Mucosa of descending colon (tissue), 3 donors: ENCODE measurements at regions not wholly inside any gene's neighbourhood (a gene's known extent, or its start where the extent isn't known, plus 50 kb on each side); places are given as distances from the start of the nearest gene placed in this dataset.

Experiments
- ATAC-seq: fragments of 200-7000 bp; cut with Tn5 transposase; one replicate; pipeline ENCODE4 v1.9.1; 2020; ENCODE audit warnings: mild to moderate bottlenecking, moderate library complexity
- DNase-seq, 3 donors: peaks; one replicate each; pipeline ENCODE4 v3.0.0-alpha.2; 2020
- H3K36me3 ChIP-seq: fragments of 200-600 bp; one replicate; pipeline ENCODE4 v1.8.0; 2021; ENCODE audit warnings: low read depth, mild to moderate bottlenecking
- H3K4me1 ChIP-seq: fragments of 200-600 bp; one replicate; pipeline ENCODE4 v1.8.0; 2021; ENCODE audit warnings: low read depth, mild to moderate bottlenecking
- H3K4me3 ChIP-seq: fragments of 200-600 bp; one replicate; pipeline ENCODE4 v1.8.0; 2021; ENCODE audit warnings: mild to moderate bottlenecking
- H3K9me3 ChIP-seq: fragments of 200-600 bp; one replicate; pipeline ENCODE4 v1.8.0; 2021; ENCODE audit warnings: mild to moderate bottlenecking
- CTCF ChIP-seq: fragments of 200-600 bp; IDR thresholded peaks from one replicate; pipeline ENCODE4 v1.8.0; 2022; ENCODE audit warnings: antibody characterized with exemption, mild to moderate bottlenecking
- intact Hi-C, 2 donors: fragments of 100-400 bp; cut with DNase I in 1 of 2; cut with micrococcal nuclease in 1 of 2; formaldehyde crosslinking; loops; one replicate each; pipeline versions ENCODE4 v1.11.0 to v1.11.1; 2022; cut with DNase I, micrococcal nuclease
- donor health status: DM: no; HTN: no; CAD: no; lungs with moderate emphysema.
- donor health status: DM: no; HTN: no; CAD: no.
- donor health status: DM: no; HTN: yes; CAD: no.

GRCh38 chr6:149137594-149137993, 179.9 kb upstream of the TAB2 start:
- intact Hi-C loops: no loop called here
- Histone ChIP-seq H3K36me3 (no peaks in the 10 kb centered on the region), H3K4me1 (no peaks in the 10 kb centered on the region), H3K9me3 (no peaks in the 10 kb centered on the region), H3K4me3 (no peak overlapping the region)
- DNase-seq (no peak), ATAC-seq (no peak)
- TF ChIP-seq CTCF: no peak

DNA sequence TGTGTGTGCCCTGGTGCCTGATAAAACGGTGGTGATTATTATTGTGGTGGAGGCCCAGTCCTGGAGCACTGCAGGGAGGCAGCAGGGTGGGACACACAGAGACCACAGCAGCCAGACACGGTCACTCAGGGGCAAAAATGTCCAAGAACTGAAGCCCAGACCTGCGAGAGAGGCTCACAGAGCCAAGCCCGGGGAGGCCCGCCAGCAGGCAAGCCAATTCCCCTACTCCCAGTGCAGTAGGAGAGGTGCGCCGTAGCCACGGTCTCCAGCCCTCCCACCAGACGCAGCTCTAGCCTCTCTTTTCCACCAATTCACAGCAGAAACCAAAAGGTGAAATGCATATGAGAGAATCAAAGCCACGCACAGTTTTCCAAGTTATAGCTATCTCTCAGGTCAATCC, 179.4 kb upstream of the TAB2 start:
- H3K9me3 ChIP-seq: no peaks in the 10 kb centered on the region
- no peak overlapping the region for H3K4me3 ChIP-seq
- DNase-seq: no peak
- no peaks in the 10 kb centered on the region for H3K4me1 ChIP-seq
- intact Hi-C loops: no loop called here
- ATAC-seq: no peak
- H3K36me3 ChIP-seq: no peaks in the 10 kb centered on the region
- no peak for TF ChIP-seq CTCF

DNA sequence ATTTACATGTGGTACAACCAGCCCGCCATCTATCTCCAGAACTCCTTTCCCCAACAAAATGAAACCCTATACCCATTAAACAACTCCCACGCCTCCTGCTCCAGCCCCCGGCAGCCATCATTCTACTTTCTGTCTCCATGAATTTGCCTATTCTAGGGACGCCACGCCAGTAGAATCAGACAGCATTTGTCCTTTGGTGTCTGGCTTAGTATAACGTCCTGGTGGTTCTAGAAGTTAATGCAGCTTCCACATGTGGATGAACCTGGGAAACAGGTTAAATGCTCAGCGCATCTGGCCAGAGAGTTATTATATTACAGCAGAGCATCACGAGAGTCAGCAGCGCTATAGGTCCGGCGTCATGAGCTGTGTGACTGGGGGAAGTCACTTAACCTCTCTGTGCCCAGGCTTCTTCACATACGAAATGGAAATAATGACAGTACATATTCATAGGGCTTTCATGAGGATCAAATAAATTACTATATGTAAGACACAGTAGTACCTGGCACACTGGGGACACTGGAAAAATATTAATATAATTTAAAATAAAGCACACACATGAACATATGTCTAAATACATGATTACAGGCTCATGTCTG, 178.7 kb upstream of the TAB2 start:
- no peak for DNase-seq
- H3K4me1 ChIP-seq: no peaks in the 10 kb centered on the region
- intact Hi-C loops: no loop called here
- no peak overlapping the region for H3K4me3 ChIP-seq
- no peaks in the 10 kb centered on the region for H3K9me3 ChIP-seq
- no peaks in the 10 kb centered on the region for H3K36me3 ChIP-seq
- TF ChIP-seq CTCF: no peak
- ATAC-seq: no peak

GRCh38 chr6:149139782-149140136, 177.8 kb upstream of the TAB2 start:
- intact Hi-C loops: no loop called here
- Histone ChIP-seq H3K9me3 (no peaks in the 10 kb centered on the region), H3K4me1 (no peaks in the 10 kb centered on the region), H3K36me3 (no peaks in the 10 kb centered on the region), H3K4me3 (no peak overlapping the region)
- no peak for TF ChIP-seq CTCF
- DNase-seq: no peak
- ATAC-seq: no peak

DNA sequence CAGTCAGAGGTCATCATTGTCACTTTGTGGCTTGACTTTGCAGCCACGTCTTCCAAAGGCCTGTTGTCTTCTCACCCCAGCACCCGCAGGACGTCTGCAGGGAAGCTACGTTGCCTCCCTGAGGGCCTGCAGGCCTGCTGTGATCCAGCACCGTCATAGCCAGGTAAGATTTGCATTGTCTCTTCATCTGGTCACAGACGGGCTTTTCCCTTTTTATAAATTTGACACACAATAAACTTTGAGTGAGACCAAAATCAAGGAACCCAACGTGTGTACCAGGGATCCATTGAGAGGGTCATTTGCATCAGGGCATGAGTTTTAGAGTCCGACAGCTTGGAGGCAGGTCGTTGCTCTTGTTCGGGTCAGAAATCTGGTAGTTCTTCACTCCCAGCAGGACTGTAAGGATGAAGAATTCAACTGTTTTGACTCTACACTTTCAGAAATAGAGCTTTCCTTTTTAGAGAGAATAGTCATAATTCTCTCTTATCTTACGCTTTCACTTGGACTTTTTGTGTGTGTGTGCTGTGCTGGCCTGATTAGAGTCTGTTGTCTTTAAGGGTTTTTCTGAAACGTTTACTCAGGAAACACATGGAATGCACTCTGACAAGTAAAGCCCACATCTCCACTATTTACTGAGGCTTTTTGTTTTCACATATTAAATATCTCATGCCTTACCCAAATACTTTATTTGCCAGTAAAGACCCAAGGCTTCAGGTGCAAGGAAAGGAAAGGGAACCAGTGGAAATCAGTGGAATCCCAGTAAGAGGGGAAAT, 177.2 kb upstream of the TAB2 start:
- Histone ChIP-seq H3K9me3 (no peaks in the 10 kb centered on the region), H3K36me3 (no peaks in the 10 kb centered on the region), H3K4me1 (no peaks in the 10 kb centered on the region), H3K4me3 (no peak overlapping the region)
- TF ChIP-seq CTCF: no peak
- ATAC-seq: peak; percentile 47
- intact Hi-C loops: no loop called here
- DNase-seq: peak; percentile 20 to 53 (median 28)
